GM23248 (cell line): ENCODE measurements at regions not wholly inside any gene's neighbourhood (a gene's known extent, or its start where the extent isn't known, plus 50 kb on each side); places are given as distances from the start of the nearest gene placed in this dataset.
"Not testable (repeated sequence)": the region's sequence is repeated elsewhere in the genome, so short reads cannot be mapped to it uniquely, and the experiment has no call there.

Experiments used
- DNase-seq: peaks from one replicate; pipeline ENCODE4 v3.0.0-alpha.2; 2015
- H2AFZ ChIP-seq: fragments of 200-600 bp; sonication (generic); 2 replicates; pipeline ENCODE4 v1.6.1; 2016; ENCODE audit warnings: antibody characterized with exemption
- H3F3A ChIP-seq: fragments of 200-600 bp; sonication (generic); 2 replicates; pipeline ENCODE4 v1.6.1; 2016; ENCODE audit warnings: mild to moderate bottlenecking, antibody characterized with exemption, mixed run types; ENCODE audit not compliant: insufficient read depth
- H3K27ac ChIP-seq: fragments of 200-600 bp; sonication (generic); 2 replicates; pipeline ENCODE4 v1.5.1; 2016; ENCODE audit warnings: mild to moderate bottlenecking
- H3K27me3 ChIP-seq: fragments of 200-600 bp; sonication (generic); replicated peaks from 2 replicates; pipeline ENCODE4 v1.6.1; 2016; ENCODE audit warnings: mild to moderate bottlenecking; ENCODE audit not compliant: insufficient read depth
- H3K36me3 ChIP-seq: fragments of 200-600 bp; sonication (generic); 2 replicates; pipeline ENCODE4 v1.6.1; 2016; ENCODE audit warnings: low read depth, mild to moderate bottlenecking
- H3K4me1 ChIP-seq: fragments of 200-600 bp; sonication (generic); 2 replicates; pipeline ENCODE4 v1.6.1; 2016; ENCODE audit warnings: mild to moderate bottlenecking; ENCODE audit not compliant: insufficient read depth
- H3K4me2 ChIP-seq: fragments of 200-600 bp; sonication (generic); one replicate; pipeline ENCODE4 v1.6.1; 2016; ENCODE audit warnings: mild to moderate bottlenecking; ENCODE audit not compliant: unreplicated experiment
- H3K4me3 ChIP-seq: fragments of 200-600 bp; sonication (generic); 2 replicates; pipeline ENCODE4 v1.5.1; 2016; ENCODE audit warnings: mild to moderate bottlenecking
- H3K79me2 ChIP-seq: fragments of 200-600 bp; sonication (generic); 2 replicates; pipeline ENCODE4 v1.6.1; 2016; ENCODE audit warnings: mild to moderate bottlenecking; ENCODE audit not compliant: insufficient read depth
- H3K9ac ChIP-seq: fragments of 200-600 bp; sonication (generic); 2 replicates; pipeline ENCODE4 v1.6.1; 2016; ENCODE audit warnings: mild to moderate bottlenecking
- H3K9me2 ChIP-seq: fragments of 200-600 bp; sonication (generic); 2 replicates; pipeline ENCODE4 v1.6.1; 2016; ENCODE audit warnings: mixed run types, mild to moderate bottlenecking, moderate library complexity; ENCODE audit not compliant: insufficient read depth
- H3K9me3 ChIP-seq: fragments of 200-600 bp; sonication (generic); one replicate; pipeline ENCODE4 v1.6.1; 2017; ENCODE audit warnings: low read depth
- H4K20me1 ChIP-seq: fragments of 200-600 bp; sonication (generic); 2 replicates; pipeline ENCODE4 v1.6.0; 2016; ENCODE audit not compliant: insufficient read depth
- EZH2 ChIP-seq: fragments of 200-600 bp; sonication (generic); IDR thresholded peaks from 2 replicates; pipeline ENCODE4 v1.6.1; 2018; ENCODE audit warnings: antibody characterized with exemption, mild to moderate bottlenecking; ENCODE audit not compliant: insufficient read depth, poor library complexity, severe bottlenecking
- EZH2phosphoT487 ChIP-seq: fragments of 200-600 bp; sonication (generic); IDR thresholded peaks from 2 replicates; pipeline ENCODE4 v1.6.1; 2018; ENCODE audit warnings: antibody characterized with exemption, moderate library complexity, mild to moderate bottlenecking, low read depth; ENCODE audit not compliant: insufficient read depth
- WGBS, 2 experiments: methylation state at CpG; one replicate each; pipeline ENCODE4 v1.1.6; 2015 to 2017; ENCODE audit warnings: low lambda C conversion rate in 2 of 2, low coverage in 1 of 2; ENCODE audit errors: missing lambda C conversion rate in 2 of 2; 5-methylcytosine and 5-hydroxymethylcytosine counted together
- in situ Hi-C: fragments of 300-500 bp; cut with MboI; formaldehyde crosslinking; loops from 2 replicates; pipeline ENCODE4 v1.15.0; 2020

DNA sequence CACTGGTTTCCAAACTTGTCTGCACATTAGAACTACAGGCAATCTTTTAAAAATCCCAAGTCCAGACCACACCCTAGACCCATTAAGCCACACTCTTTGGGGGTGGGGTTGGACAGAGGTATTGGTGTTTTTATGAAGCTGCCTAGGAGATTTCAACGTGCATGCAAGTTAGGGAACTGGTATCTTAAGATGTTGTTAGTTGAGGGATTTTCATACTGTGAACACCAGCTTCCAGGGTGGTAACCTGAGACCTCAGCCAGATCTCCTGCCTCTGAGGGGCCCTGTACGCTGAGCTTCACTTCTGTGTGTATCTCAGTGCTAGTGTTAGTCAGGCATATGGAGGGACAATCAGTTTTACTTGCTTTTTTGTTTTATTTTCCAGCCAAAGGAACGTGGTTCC is 138.0 kb downstream of the UTRN start:
- H3K4me3 ChIP-seq, result no peak overlapping the region
- H3K4me2 ChIP-seq, result no peak overlapping the region
- no peaks in the 10 kb centered on the region for H4K20me1 ChIP-seq
- peaks cover 63% of the 10 kb centered on the region for H3K79me2 ChIP-seq
- no peaks in the 10 kb centered on the region for H3K4me1 ChIP-seq
- WGBS, 2 experiments, result 83 to 85% methylated on average over 3 of the region's 3 CpGs
- H3K27ac ChIP-seq, result no peak overlapping the region
- no peaks in the 10 kb centered on the region for H3K9me3 ChIP-seq
- TF ChIP-seq EZH2phosphoT487 (no peak), EZH2 (no peak)
- no peaks in the 10 kb centered on the region for H3K27me3 ChIP-seq
- peaks cover 39% of the 10 kb centered on the region for H3K36me3 ChIP-seq
- no peak for DNase-seq
- no peak overlapping the region for H2AFZ ChIP-seq
- no peak overlapping the region for H3K9ac ChIP-seq
- no peaks in the 10 kb centered on the region for H3K9me2 ChIP-seq
- H3F3A ChIP-seq, result 0 out of 2 replicates have a peak, but pooled peaks cover 4% of the 10 kb centered on the region
- in situ Hi-C loops, result no loop called here

DNA sequence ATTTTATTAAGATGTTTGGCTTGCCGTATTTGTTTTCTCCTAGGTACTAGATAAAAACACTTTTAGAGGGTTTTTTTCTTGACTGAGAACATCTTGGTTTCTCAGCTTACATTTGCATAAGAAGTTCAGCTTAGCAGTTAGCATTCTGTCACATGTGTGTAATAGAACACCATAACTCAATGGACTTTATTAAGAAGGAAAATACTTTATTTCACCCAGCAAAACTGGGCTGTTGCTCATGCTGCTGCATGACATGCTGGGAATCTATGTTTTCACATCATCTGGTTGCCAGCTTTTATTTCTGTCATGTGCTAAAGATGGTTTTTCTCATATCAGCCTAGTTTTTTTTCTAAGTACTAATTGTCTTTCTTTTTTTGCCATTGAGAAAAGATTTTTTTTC is 144.6 kb downstream of the UTRN start:
- Histone ChIP-seq H3K79me2 (no peaks in the 10 kb centered on the region; the same call in 1 of the 2 replicates), H3K27ac (no peak overlapping the region), H3F3A (peaks cover 7% of the 10 kb centered on the region; the same call in 1 of the 2 replicates), H3K9me2 (no peaks in the 10 kb centered on the region), H4K20me1 (no peaks in the 10 kb centered on the region), H3K9ac (no peak overlapping the region), H3K27me3 (no peaks in the 10 kb centered on the region), H3K4me3 (no peak overlapping the region), H2AFZ (no peak overlapping the region), H3K4me1 (peaks cover 4% of the 10 kb centered on the region), H3K9me3 (no peaks in the 10 kb centered on the region), H3K4me2 (no peak overlapping the region), H3K36me3 (peaks cover 57% of the 10 kb centered on the region)
- TF ChIP-seq EZH2phosphoT487 (no peak), EZH2 (no peak)
- in situ Hi-C loops, result no loop called here
- no peak for DNase-seq
- 98 to 100% methylated on average over 1 of the region's 1 CpG for WGBS, 2 experiments

DNA sequence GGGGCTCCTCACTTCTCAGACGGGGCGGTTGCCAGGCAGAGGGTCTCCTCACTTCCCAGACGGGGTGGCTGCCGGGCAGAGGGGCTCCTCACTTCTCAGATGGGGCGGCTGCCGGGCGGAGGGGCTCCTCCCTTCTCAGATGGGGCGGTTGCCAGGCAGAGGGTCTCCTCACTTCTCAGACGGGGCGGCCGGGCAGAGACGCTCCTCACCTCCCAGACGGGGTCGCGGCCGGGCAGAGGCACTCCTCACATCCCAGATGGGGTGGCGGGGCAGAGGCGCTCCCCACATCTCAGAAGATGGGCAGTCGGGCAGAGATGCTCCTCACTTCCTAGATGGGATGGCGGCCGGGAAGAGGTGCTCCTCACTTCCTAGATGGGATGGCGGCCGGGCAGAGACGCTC is 148.3 kb downstream of the UTRN start:
- Histone ChIP-seq H3F3A (peaks cover 24% of the 10 kb centered on the region), H3K36me3 (peaks cover 52% of the 10 kb centered on the region), H3K4me1 (peaks cover 22% of the 10 kb centered on the region)
- H2AFZ ChIP-seq, H3K27ac ChIP-seq, H3K4me2 ChIP-seq, in situ Hi-C loops, H3K9ac ChIP-seq, H4K20me1 ChIP-seq, H3K79me2 ChIP-seq, H3K9me2 ChIP-seq, H3K9me3 ChIP-seq, H3K4me3 ChIP-seq, DNase-seq, H3K27me3 ChIP-seq: not testable (repeated sequence)
- WGBS, 2 experiments, result 93 to 96% methylated on average over 5 to 24 of the region's 24 CpGs

DNA sequence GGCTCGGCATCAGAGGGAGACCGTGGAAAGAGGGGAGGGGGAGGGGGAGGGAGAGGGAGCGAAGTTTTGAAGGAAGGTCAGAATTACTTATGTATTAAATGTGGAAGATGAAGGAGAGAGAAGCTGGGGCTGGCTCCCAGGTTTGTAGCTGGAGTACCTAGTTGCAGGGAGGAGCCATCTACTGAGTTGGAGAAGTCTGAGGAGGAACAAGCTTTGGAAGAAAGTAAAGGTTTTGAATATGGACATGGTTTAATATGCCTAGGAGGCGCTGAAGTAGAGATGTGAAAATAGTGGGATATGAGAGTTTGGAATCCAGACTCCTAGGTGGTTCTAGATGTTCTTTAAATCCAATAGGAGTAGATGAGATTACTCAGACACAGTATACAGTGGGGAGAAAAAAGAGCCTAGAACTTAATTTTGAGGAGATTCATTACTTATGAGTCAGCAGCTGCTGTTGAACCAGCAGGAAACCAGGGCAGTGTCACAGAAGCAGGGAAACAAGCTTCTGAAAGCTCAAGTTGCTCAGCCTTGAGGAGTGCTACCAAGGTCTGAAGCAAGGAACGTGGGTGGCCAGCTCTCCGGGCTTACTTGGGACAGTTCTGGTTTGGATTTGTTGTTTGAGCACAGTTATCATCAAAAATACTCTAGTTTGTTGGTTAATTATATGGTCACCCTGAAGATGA is 149.3 kb downstream of the UTRN start:
- no peaks in the 10 kb centered on the region for H3K9me2 ChIP-seq
- H3K79me2 ChIP-seq, result 0 out of 2 replicates have a peak, but pooled peaks cover 8% of the 10 kb centered on the region
- H3F3A ChIP-seq, result peaks cover 24% of the 10 kb centered on the region
- H3K4me2 ChIP-seq, result peak overlapping the region; percentile 72
- no peak for TF ChIP-seq EZH2
- no peak for TF ChIP-seq EZH2phosphoT487
- no peaks in the 10 kb centered on the region for H3K27me3 ChIP-seq
- H4K20me1 ChIP-seq, result no peaks in the 10 kb centered on the region
- 0 out of 2 replicates have a peak overlapping the region, but pooled peaks have one; percentile 2 for H2AFZ ChIP-seq
- H3K4me3 ChIP-seq, result peak overlapping the region; percentile 52
- H3K27ac ChIP-seq, result peak overlapping the region; percentile 59
- H3K9ac ChIP-seq, result peak overlapping the region; percentile 53; the same call in 1 of the 2 replicates
- in situ Hi-C loops, result no loop called here
- peak; percentile 96 for DNase-seq
- 33 to 63% methylated on average over 3 to 6 of the region's 6 CpGs for WGBS, 2 experiments
- no peaks in the 10 kb centered on the region for H3K9me3 ChIP-seq
- H3K36me3 ChIP-seq, result peaks cover 50% of the 10 kb centered on the region
- H3K4me1 ChIP-seq, result peaks cover 22% of the 10 kb centered on the region
